ENCODE measurements at regions not wholly inside any gene's neighbourhood (a gene's known extent, or its start where the extent isn't known, plus 50 kb on each side); places are given as distances from the start of the nearest gene placed in this dataset.
"Not testable (repeated sequence)": the region's sequence is repeated elsewhere in the genome, so short reads cannot be mapped to it uniquely, and the experiment has no call there.

- 91% methylated on average over 5 of the region's 5 CpGs for whole genome bisulfite sequencing
Measured at GRCh38 chr22:27250418-27250817, 551.1 kb downstream of the MN1 start.

DNA sequence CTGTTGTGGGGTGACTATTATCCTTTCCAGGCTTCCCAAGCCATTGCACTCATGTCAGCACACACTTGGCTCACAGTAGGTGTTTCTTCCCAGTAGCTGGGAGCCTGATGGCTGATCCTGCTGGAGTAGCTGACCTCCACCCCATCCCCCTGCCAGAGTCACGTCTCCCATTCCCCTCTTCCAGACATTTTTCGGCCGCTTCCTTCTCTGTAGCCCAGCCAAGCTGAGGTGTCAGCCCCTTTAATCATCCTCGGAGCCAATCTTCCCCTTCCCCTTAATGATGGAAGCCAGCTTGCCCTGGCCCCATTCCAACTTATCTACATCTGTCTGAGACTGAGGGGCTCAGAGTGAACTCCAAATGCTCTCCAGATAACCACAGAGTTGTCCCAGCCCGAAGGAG lies 550.7 kb downstream of the MN1 start:
- 92% methylated on average over 5 of the region's 5 CpGs for WGBS
- TF ChIP-seq EP300 (IDR thresholded peaks at IDR 0.05) (no peak), CTCF (IDR thresholded peaks at IDR 0.05) (no peak), POLR2A (IDR thresholded peaks at IDR 0.05) (no peak), POLR2AphosphoS5 (IDR thresholded peaks at IDR 0.05) (no peak)
- Histone ChIP-seq H3K9me3 (no peaks in the 10 kb centered on the region), H3K36me3 (no peaks in the 10 kb centered on the region), H3K4me3 (no peak overlapping the region), H3K27ac (no peak overlapping the region), H3K27me3 (no peaks in the 10 kb centered on the region), H3K4me1 (peaks cover 15% of the 10 kb centered on the region)
- DNase-seq (ENCODE audit: low spot score in 2 of 2) = peak in 1 of 2 donors; percentile 35

More at GRCh38 chr22:27250418-27250817, 551.1 kb downstream of the MN1 start:
- Histone ChIP-seq H3K9me3 (no peaks in the 10 kb centered on the region), H3K36me3 (no peaks in the 10 kb centered on the region), H3K27me3 (no peaks in the 10 kb centered on the region), H3K4me1 (peaks cover 15% of the 10 kb centered on the region), H3K27ac (no peak overlapping the region), H3K4me3 (no peak overlapping the region)
- TF ChIP-seq EP300 (IDR thresholded peaks at IDR 0.05) (no peak), POLR2AphosphoS5 (IDR thresholded peaks at IDR 0.05) (no peak), POLR2A (IDR thresholded peaks at IDR 0.05) (no peak), CTCF (IDR thresholded peaks at IDR 0.05) (no peak)
- DNase-seq (ENCODE audit: low spot score in 2 of 2) = peak in 1 of 2 donors; percentile 55

DNA sequence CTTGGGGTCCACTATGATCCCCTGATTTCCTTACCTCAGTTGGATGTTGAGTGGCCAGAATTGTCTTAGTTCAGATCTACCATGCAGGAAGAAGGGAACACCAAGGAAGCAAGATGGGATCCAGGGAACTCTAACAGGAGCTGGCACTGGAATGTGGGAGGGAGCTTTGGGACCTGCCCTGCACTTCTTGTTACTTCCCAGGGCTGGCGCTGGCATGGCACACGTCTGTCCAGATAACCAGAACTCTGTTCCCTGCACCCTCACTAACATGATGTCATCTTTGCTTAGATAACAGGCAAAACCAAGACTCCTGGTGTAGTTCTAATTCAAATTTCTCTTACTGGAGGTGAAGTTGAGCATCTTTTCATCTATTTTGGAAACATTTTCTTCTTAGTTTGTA lies 550.0 kb downstream of the MN1 start:
- Histone ChIP-seq H3K9me3 (no peaks in the 10 kb centered on the region), H3K36me3 (no peaks in the 10 kb centered on the region), H3K4me3 (no peak overlapping the region), H3K27ac (no peak overlapping the region), H3K4me1 (peaks cover 15% of the 10 kb centered on the region), H3K27me3 (no peaks in the 10 kb centered on the region)
- TF ChIP-seq POLR2A (IDR thresholded peaks at IDR 0.05) = no peak
- no peak for TF ChIP-seq POLR2AphosphoS5 (IDR thresholded peaks at IDR 0.05)
- TF ChIP-seq EP300 (IDR thresholded peaks at IDR 0.05) = no peak
- WGBS = 80% methylated on average over 2 of the region's 2 CpGs
- DNase-seq (ENCODE audit: low spot score in 2 of 2) = peak in 1 of 2 donors; percentile 4

DNA sequence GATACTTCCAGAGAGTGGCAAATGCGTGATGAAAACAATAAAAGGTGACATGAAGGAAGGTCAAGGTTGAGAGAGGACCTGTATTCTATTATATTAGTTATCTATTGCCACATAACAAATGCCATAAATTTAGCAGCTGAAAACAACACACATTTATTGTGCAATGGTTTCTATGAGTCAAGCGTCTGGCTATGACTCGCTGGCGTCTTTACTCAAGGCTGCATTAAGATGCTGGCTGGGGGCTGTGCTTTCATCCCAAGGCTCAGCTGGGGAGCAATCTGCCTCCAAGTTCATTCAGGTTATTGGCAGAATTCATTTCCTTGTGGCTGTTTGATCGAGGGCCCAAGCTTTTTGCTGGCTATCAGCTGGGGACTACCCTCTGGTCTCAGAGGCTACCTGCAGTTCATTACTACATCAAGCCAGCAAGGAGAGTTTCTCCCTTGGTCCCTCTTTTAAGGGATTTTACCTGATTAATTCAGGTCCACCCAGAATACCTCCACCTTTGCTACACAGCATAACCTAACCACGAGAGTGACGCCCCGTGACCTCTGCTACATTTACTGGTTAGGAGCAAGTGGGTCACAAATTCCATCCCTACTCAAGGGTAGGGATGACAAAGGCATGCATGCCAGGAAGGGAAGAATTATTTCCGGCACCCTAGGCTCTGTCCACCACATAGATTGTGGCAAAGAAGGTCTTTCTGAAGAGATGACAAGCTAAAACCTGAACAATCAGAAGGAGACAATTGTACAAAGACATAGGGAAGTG lies 549.1 kb downstream of the MN1 start:
- DNase-seq (ENCODE audit: low spot score in 2 of 2) = peak in 1 of 2 donors; percentile 66

DNA sequence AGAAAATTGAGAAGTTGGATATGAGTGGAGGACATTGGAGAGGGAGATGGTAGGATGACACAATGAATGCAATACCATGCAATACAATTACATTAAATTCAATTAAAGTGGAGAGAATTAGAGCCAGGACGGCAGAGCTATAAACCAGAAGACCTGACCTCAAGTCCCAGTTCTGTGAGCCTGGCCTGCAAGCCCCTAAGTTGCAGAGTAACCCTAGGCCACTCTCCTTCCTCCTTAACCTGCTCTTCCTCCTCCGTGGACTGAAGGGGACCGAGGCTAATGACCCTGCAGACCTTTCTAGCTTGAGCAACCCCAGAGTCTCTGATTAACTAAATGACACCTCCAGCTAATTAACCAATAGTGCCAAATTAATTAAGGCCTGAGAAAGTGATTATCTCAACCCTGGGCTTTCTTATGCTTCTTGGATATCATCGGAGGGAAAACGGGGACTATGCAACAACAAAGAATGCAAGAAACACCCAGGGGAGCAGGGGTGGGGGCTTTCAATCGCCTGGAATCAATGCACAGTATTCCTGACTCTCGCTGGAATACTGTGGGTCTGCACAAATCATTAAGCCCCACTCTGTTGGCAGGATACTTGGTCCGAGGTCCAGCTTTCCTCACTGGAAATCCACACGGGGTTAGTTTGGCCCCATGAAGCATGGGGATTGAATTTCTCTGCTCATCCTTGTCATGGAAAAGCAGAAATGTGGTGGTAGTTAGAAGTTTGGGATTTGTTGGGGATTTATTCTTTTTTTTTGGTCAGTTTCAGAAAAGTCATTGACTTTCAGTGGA lies 548.3 kb downstream of the MN1 start:
- Histone ChIP-seq H3K36me3 (no peaks in the 10 kb centered on the region), H3K27ac (no peak overlapping the region), H3K4me3 (no peak overlapping the region), H3K27me3 (no peaks in the 10 kb centered on the region), H3K4me1 (peaks cover 2% of the 10 kb centered on the region), H3K9me3 (no peaks in the 10 kb centered on the region)
- WGBS = 86% methylated on average over 9 of the region's 9 CpGs
- DNase-seq (ENCODE audit: low spot score in 2 of 2) = peak in 1 of 2 donors; percentile 32
- TF ChIP-seq EP300 (IDR thresholded peaks at IDR 0.05) (no peak), POLR2A (IDR thresholded peaks at IDR 0.05) (no peak), CTCF (IDR thresholded peaks at IDR 0.05) (no peak)

More for the DNA sequence above, 549.1 kb downstream of the MN1 start:
- TF ChIP-seq CTCF (IDR thresholded peaks at IDR 0.05) (no peak), POLR2A (IDR thresholded peaks at IDR 0.05) (no peak), POLR2AphosphoS5 (IDR thresholded peaks at IDR 0.05) (no peak), EP300 (IDR thresholded peaks at IDR 0.05) (no peak)
- Histone ChIP-seq H3K36me3 (no peaks in the 10 kb centered on the region), H3K4me3 (no peak overlapping the region), H3K27ac (no peak overlapping the region), H3K4me1 (peaks cover 10% of the 10 kb centered on the region), H3K27me3 (no peaks in the 10 kb centered on the region), H3K9me3 (no peaks in the 10 kb centered on the region)
- 73% methylated on average over 9 of the region's 9 CpGs for WGBS

DNA sequence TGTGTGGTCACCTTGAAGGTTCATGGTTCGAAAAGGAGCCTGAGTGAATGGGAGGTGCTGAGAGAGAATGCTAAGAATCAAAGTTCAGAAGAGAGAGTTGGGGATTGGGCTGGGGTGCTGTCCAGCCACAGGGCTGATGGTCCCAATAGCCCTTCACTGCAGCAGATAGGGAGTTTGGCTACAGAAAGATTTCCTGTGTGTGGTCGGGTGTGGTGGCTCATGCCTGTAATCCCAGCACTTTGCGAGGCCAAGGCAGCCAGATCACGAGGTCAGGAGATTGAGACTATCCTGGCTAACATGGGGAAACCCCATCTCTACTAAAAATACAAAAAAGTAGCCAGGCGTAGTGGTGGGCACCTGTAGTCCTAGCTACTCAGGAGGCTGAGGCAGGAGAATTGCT lies 547.5 kb downstream of the MN1 start:
- 95% methylated on average over 2 of the region's 5 CpGs for WGBS
- H3K9me3 ChIP-seq, H3K27me3 ChIP-seq, H3K27ac ChIP-seq, H3K36me3 ChIP-seq, H3K4me1 ChIP-seq, H3K4me3 ChIP-seq: not testable (repeated sequence)
- DNase-seq (ENCODE audit: low spot score in 2 of 2) = peak in 1 of 2 donors; percentile 61

Data from suprapubic skin (tissue), 4 donors.